Adrenal gland (tissue), 9 donors: ENCODE measurements at regions not wholly inside any gene's neighbourhood (a gene's known extent, or its start where the extent isn't known, plus 50 kb on each side); places are given as distances from the start of the nearest gene placed in this dataset.

Experiments
- DNase-seq, 7 donors: peaks; one replicate each; pipeline ENCODE4 v3.0.0-alpha.2; 2019 to 2020
- H3K27ac ChIP-seq, 5 donors: fragments of 200-600 bp; sonication (generic) in 4 of 5; 1 replicate in 3 of 5; 2 replicates in 2 of 5; pipeline versions ENCODE4 v1.5.1 to v1.8.0; 2016 to 2020; ENCODE audit warnings: mild to moderate bottlenecking in 1 of 5
- H3K27me3 ChIP-seq: fragments of 200-600 bp; 2 replicates; pipeline ENCODE4 v1.8.0; 2021
- H3K36me3 ChIP-seq, 2 donors: fragments of 200-600 bp; replicated peaks in 1 of 2; 1 replicate in 1 of 2; 2 replicates in 1 of 2; pipeline versions ENCODE4 v1.5.1 to v1.8.0; 2018 to 2022
- H3K4me1 ChIP-seq, 2 donors: fragments of 200-600 bp; replicated peaks in 1 of 2; 1 replicate in 1 of 2; 2 replicates in 1 of 2; pipeline versions ENCODE4 v1.5.1 to v1.8.0; 2018 to 2021
- H3K4me3 ChIP-seq, 4 donors: fragments of 200-600 bp; sonication (generic) in 3 of 4; one replicate each; pipeline ENCODE4 v1.5.1; 2016 to 2018
- H3K9me3 ChIP-seq, 3 donors: fragments of 200-600 bp; sonication (generic) in 1 of 3; replicated peaks in 1 of 3; 1 replicate in 2 of 3; 2 replicates in 1 of 3; pipeline versions ENCODE4 v1.5.1 to v1.8.0; 2016 to 2021
- CTCF ChIP-seq, 6 experiments: fragments of 450-650 bp in 4 of 6; fragments of 200-600 bp in 2 of 6; sonication (generic) in 1 of 6; IDR thresholded peaks; 1 replicate in 5 of 6; 2 replicates in 1 of 6; pipeline versions ENCODE4 v1.5.1 to v1.8.0; 2016 to 2021; ENCODE audit warnings: antibody characterized with exemption in 6 of 6, mild to moderate bottlenecking in 2 of 6, moderate library complexity in 1 of 6
- POLR2A ChIP-seq, 2 donors: fragments of 450-650 bp; IDR thresholded peaks; one replicate each; pipeline ENCODE4 v1.6.1; 2017; ENCODE audit warnings: antibody characterized with exemption in 2 of 2, mild to moderate bottlenecking in 2 of 2, moderate library complexity in 1 of 2
- WGBS, 4 donors: extraction: QIAGEN DNeasy Blood & Tissue Kit in 2 of 4; methylation state at CpG; one replicate each; pipeline versions ENCODE4 v1.1.5 to v1.1.7; 2013 to 2017; 5-methylcytosine and 5-hydroxymethylcytosine counted together
- intact Hi-C, 2 donors: fragments of 100-400 bp; cut with DNase I; formaldehyde crosslinking; loops; one replicate each; pipeline versions ENCODE4 v1.14.1 to v1.15.0; 2022 to 2023
- donor health status: healthy with polysubstance abuse.
- donor health status: Bipolar disorder and iron deficiency.
- donor health status: DM: yes; HTN: yes; CAD: no.
- donor health status: DM: no; HTN: no; CAD: no.
- donor health status: DM: no; HTN: no; CAD: no.

- H3K27ac ChIP-seq: no peak overlapping the region
- H3K4me3 ChIP-seq: no peak overlapping the region
- H3K9me3 ChIP-seq: no peaks in the 10 kb centered on the region
- intact Hi-C loops: no loop called here
- no peak for DNase-seq
- 78 to 85% (median 81%) methylated on average over 11 to 12 of the region's 12 CpGs for WGBS, 4 donors
- H3K36me3 ChIP-seq: no peaks in the 10 kb centered on the region
- no peak for TF ChIP-seq CTCF (IDR thresholded peaks at IDR 0.05)
- TF ChIP-seq POLR2A (IDR thresholded peaks at IDR 0.05): no peak
- H3K4me1 ChIP-seq: no peaks in the 10 kb centered on the region
- no peaks in the 10 kb centered on the region for H3K27me3 ChIP-seq
These were observed 111.9 kb downstream of the OSR1 start for GRCh38 chr2:19246496-19246895.

- H3K4me3 ChIP-seq: no peak overlapping the region
- H3K4me1 ChIP-seq: no peaks in the 10 kb centered on the region
- H3K27ac ChIP-seq: no peak overlapping the region
- no peaks in the 10 kb centered on the region for H3K9me3 ChIP-seq
- DNase-seq: no peak
- 79 to 89% (median 84%) methylated on average over 9 of the region's 9 CpGs for WGBS, 4 donors
- H3K27me3 ChIP-seq: no peaks in the 10 kb centered on the region
- intact Hi-C loops: no loop called here
- no peak for TF ChIP-seq CTCF (IDR thresholded peaks at IDR 0.05)
- TF ChIP-seq POLR2A (IDR thresholded peaks at IDR 0.05): no peak
- H3K36me3 ChIP-seq: no peaks in the 10 kb centered on the region
These were observed 113.7 kb downstream of the OSR1 start for GRCh38 chr2:19244460-19245363.

GRCh38 chr2:19238440-19239060 lies 119.9 kb downstream of the OSR1 start:
- no peak overlapping the region for H3K4me3 ChIP-seq
- no peaks in the 10 kb centered on the region for H3K36me3 ChIP-seq
- no peak overlapping the region for H3K27ac ChIP-seq
- no peaks in the 10 kb centered on the region for H3K4me1 ChIP-seq
- no peak for DNase-seq
- no peak for TF ChIP-seq CTCF (IDR thresholded peaks at IDR 0.05)
- no peak for TF ChIP-seq POLR2A (IDR thresholded peaks at IDR 0.05)
- H3K27me3 ChIP-seq: no peaks in the 10 kb centered on the region
- H3K9me3 ChIP-seq: no peaks in the 10 kb centered on the region
- intact Hi-C loops: no loop called here
- 90 to 93% (median 91%) methylated on average over 8 of the region's 8 CpGs for WGBS, 4 donors

- WGBS, 4 donors: 27 to 45% (median 31%) methylated on average over 2 of the region's 2 CpGs
- Histone ChIP-seq H3K4me1 (no peaks in the 10 kb centered on the region), H3K36me3 (no peaks in the 10 kb centered on the region), H3K27ac (no peak overlapping the region), H3K9me3 (no peaks in the 10 kb centered on the region), H3K27me3 (no peaks in the 10 kb centered on the region), H3K4me3 (no peak overlapping the region)
- TF ChIP-seq CTCF (IDR thresholded peaks at IDR 0.05) (no peak), POLR2A (IDR thresholded peaks at IDR 0.05) (no peak)
- intact Hi-C loops: no loop called here
- DNase-seq: peak in 1 of 7 donors; percentile 46
These were observed 123.1 kb downstream of the OSR1 start for GRCh38 chr2:19235308-19235707.
